ENCODE measurements at regions not wholly inside any gene's neighbourhood (a gene's known extent, or its start where the extent isn't known, plus 50 kb on each side); places are given as distances from the start of the nearest gene placed in this dataset.

DNA sequence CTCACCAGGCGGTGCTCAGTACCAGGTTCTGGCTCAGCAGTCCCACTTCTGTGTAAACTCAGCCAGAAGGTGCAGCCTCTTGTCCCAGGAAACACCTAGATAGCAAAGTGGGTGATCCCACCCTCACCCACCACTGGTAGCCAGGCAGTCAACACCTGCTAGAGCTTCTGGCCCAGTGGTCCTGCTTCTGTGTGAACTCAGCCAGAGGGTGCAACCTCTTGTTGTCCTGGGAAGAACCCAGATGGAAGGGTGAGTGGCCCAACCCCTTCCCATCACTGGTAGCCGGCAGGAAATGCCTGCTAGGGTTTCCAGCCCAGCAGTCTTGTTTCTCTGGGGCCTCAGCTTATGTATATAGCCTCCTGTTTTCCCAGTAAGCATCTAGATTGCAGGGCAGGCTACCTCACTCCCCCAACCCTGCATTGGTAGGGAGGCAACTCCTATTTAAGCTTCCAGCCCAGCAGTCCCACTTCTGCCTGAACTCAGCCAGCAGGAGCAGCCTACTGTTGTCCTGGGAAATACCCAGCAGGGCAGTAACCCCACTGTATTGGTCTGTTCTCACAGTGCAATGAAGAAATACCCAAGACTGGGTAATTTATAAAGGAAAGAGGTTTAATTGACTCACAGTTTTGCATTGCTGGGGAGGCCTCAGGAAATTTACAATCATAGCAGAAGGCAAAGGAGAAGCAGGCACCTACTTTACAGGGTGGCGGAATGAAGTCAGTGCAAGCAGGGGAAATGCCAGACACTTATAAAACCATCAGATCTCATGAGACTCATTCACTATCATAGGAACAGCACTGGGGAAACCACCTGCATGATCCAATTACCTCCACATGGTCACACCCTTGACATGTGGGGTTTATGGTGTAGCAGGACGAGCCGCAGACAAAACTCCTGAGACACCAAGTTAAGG, 110.6 kb downstream of the DTWD1 start:
- TF ChIP-seq PPARA (CRISPR knock-in tag; IDR thresholded peaks at IDR 0.05; ENCODE audit: borderline replicate concordance) (no peak), ZNF565 (CRISPR knock-in tag; conservative IDR thresholded peaks at IDR 0.05; ENCODE audit: low read depth) (no peak), OSR1 (CRISPR knock-in tag; IDR thresholded peaks at IDR 0.05) (no peak), ZC3H10 (CRISPR knock-in tag; IDR thresholded peaks at IDR 0.05) (no peak), SNAI2 (CRISPR knock-in tag; IDR thresholded peaks at IDR 0.05) (no peak), RARB (CRISPR knock-in tag; IDR thresholded peaks at IDR 0.05) (no peak), ZFP30 (CRISPR knock-in tag; IDR thresholded peaks at IDR 0.05) (no peak), ARNTL (CRISPR knock-in tag; IDR thresholded peaks at IDR 0.05; ENCODE audit: borderline replicate concordance, low read depth) (no peak)
- TF ChIP-seq, protein P1, sequence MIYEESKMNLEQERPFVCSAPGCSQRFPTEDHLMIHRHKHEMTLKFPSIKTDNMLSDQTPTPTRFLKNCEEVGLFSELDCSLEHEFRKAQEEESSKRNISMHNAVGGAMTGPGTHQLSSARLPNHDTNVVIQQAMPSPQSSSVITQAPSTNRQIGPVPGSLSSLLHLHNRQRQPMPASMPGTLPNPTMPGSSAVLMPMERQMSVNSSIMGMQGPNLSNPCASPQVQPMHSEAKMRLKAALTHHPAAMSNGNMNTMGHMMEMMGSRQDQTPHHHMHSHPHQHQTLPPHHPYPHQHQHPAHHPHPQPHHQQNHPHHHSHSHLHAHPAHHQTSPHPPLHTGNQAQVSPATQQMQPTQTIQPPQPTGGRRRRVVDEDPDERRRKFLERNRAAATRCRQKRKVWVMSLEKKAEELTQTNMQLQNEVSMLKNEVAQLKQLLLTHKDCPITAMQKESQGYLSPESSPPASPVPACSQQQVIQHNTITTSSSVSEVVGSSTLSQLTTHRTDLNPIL (CRISPR knock-in tag; IDR thresholded peaks at IDR 0.05; ENCODE audit: low read depth) = no peak
- TF ChIP-seq, protein P2, sequence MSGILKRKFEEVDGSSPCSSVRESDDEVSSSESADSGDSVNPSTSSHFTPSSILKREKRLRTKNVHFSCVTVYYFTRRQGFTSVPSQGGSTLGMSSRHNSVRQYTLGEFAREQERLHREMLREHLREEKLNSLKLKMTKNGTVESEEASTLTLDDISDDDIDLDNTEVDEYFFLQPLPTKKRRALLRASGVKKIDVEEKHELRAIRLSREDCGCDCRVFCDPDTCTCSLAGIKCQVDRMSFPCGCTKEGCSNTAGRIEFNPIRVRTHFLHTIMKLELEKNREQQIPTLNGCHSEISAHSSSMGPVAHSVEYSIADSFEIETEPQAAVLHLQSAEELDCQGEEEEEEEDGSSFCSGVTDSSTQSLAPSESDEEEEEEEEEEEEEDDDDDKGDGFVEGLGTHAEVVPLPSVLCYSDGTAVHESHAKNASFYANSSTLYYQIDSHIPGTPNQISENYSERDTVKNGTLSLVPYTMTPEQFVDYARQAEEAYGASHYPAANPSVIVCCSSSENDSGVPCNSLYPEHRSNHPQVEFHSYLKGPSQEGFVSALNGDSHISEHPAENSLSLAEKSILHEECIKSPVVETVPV (CRISPR knock-in tag; IDR thresholded peaks at IDR 0.05) = no peak
- TF ChIP-seq, protein P3, sequence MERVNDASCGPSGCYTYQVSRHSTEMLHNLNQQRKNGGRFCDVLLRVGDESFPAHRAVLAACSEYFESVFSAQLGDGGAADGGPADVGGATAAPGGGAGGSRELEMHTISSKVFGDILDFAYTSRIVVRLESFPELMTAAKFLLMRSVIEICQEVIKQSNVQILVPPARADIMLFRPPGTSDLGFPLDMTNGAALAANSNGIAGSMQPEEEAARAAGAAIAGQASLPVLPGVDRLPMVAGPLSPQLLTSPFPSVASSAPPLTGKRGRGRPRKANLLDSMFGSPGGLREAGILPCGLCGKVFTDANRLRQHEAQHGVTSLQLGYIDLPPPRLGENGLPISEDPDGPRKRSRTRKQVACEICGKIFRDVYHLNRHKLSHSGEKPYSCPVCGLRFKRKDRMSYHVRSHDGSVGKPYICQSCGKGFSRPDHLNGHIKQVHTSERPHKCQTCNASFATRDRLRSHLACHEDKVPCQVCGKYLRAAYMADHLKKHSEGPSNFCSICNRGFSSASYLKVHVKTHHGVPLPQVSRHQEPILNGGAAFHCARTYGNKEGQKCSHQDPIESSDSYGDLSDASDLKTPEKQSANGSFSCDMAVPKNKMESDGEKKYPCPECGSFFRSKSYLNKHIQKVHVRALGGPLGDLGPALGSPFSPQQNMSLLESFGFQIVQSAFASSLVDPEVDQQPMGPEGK (CRISPR knock-in tag; IDR thresholded peaks at IDR 0.05; ENCODE audit: borderline replicate concordance) = no peak
